Right atrium auricular region (tissue), 2 donors: ENCODE measurements at regions not wholly inside any gene's neighbourhood (a gene's known extent, or its start where the extent isn't known, plus 50 kb on each side); places are given as distances from the start of the nearest gene placed in this dataset.

Experiments
- DNase-seq: peaks from one replicate; pipeline ENCODE4 v3.0.0-alpha.2; 2019; ENCODE audit warnings: low spot score
- H3K27ac ChIP-seq, 2 donors: fragments of 200-600 bp; sonication (generic); 1 replicate in 1 of 2; 2 replicates in 1 of 2; pipeline ENCODE4 v1.5.1; 2016 to 2019
- H3K27me3 ChIP-seq, 2 donors: fragments of 200-600 bp; sonication (generic); one replicate each; pipeline versions ENCODE4 v1.5.1 to v1.6.0; 2017 to 2019
- H3K36me3 ChIP-seq: fragments of 200-600 bp; sonication (generic); one replicate; pipeline ENCODE4 v1.5.1; 2016
- H3K4me1 ChIP-seq, 2 donors: fragments of 200-600 bp; sonication (generic); one replicate each; pipeline versions ENCODE4 v1.5.1 to v1.6.0; 2017 to 2019
- H3K4me3 ChIP-seq, 2 donors: fragments of 200-600 bp; sonication (generic); 1 replicate in 1 of 2; 2 replicates in 1 of 2; pipeline ENCODE4 v1.5.1; 2017 to 2019; ENCODE audit warnings: mild to moderate bottlenecking in 1 of 2, moderate library complexity in 1 of 2
- H3K9me3 ChIP-seq, 2 donors: fragments of 200-600 bp; sonication (generic); one replicate each; pipeline ENCODE4 v1.5.1; 2019
- TF ChIP-seq, protein P1 (sequence below), 2 donors: fragments of 200-600 bp; sonication (generic); IDR thresholded peaks; one replicate each; pipeline ENCODE4 v1.5.1; 2019; ENCODE audit warnings: antibody characterized with exemption in 2 of 2

DNA sequence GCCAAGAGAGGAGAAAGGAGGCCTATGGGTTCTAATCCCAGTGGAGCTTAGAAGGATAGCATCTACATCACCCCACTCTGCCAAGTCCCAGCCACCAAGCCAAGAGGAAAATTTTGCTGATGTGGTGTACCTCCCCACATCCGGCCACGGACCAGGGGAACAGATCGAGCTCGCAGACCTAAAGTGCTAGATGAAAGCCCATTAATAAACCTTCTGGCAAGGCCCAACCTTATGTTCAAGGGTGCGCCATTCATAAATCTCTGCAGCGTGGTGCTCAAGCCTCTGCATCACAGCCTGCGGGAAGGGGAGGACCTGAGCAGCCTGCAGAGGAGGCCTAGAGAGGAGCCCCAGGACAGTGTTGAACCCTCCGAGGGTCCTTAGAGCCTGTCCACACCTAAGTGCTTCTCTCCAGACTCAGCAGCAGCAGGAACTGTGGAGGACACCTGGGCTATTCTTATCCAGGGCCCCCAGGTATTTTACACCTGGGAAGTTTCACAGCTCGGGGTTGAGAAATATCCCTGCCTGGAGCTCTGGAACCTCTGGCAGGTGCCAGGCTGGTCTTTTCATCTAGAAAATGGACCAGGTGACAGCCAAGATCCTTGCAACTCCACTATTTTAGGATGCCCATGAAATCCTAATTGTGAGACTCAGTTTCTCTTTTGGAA, 68.0 kb downstream of the MRPL46 start:
- TF ChIP-seq, protein P1, sequence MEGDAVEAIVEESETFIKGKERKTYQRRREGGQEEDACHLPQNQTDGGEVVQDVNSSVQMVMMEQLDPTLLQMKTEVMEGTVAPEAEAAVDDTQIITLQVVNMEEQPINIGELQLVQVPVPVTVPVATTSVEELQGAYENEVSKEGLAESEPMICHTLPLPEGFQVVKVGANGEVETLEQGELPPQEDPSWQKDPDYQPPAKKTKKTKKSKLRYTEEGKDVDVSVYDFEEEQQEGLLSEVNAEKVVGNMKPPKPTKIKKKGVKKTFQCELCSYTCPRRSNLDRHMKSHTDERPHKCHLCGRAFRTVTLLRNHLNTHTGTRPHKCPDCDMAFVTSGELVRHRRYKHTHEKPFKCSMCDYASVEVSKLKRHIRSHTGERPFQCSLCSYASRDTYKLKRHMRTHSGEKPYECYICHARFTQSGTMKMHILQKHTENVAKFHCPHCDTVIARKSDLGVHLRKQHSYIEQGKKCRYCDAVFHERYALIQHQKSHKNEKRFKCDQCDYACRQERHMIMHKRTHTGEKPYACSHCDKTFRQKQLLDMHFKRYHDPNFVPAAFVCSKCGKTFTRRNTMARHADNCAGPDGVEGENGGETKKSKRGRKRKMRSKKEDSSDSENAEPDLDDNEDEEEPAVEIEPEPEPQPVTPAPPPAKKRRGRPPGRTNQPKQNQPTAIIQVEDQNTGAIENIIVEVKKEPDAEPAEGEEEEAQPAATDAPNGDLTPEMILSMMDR (IDR thresholded peaks at IDR 0.05) = no peak
- no peaks in the 10 kb centered on the region for H3K9me3 ChIP-seq
- H3K36me3 ChIP-seq = no peaks in the 10 kb centered on the region
- no peak overlapping the region for H3K4me3 ChIP-seq
- H3K27me3 ChIP-seq = no peaks in the 10 kb centered on the region
- no peak overlapping the region for H3K27ac ChIP-seq
- DNase-seq = no peak
- H3K4me1 ChIP-seq = peaks cover 0 to 28% of the 10 kb centered on the region in 2 donors

DNA sequence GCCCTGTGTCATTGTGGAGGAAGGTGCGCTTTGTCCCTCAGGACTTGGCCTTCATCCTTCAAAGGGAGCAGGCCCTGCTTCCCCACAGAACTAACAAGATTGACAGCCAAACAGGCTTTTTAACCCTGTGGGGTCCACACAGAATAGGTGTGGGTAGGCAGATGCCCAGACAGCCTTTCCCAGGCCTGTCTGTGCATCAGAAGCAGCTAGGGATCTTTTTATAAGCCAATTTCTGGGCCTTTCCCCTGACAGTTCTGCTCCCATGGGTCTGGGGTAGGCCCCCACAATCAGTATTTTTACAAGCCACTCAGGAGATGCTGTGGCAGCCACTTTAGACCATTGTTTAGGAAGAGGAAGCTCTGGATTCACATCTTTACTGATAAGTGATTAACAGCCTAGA, 69.2 kb downstream of the MRPL46 start:
- H3K36me3 ChIP-seq = no peaks in the 10 kb centered on the region
- DNase-seq = no peak
- no peak overlapping the region for H3K27ac ChIP-seq
- TF ChIP-seq, protein P1 (IDR thresholded peaks at IDR 0.05) = no peak
- no peaks in the 10 kb centered on the region for H3K9me3 ChIP-seq
- H3K4me3 ChIP-seq = no peak overlapping the region
- H3K27me3 ChIP-seq = no peaks in the 10 kb centered on the region
- peaks cover 0 to 24% of the 10 kb centered on the region in 2 donors for H3K4me1 ChIP-seq

DNA sequence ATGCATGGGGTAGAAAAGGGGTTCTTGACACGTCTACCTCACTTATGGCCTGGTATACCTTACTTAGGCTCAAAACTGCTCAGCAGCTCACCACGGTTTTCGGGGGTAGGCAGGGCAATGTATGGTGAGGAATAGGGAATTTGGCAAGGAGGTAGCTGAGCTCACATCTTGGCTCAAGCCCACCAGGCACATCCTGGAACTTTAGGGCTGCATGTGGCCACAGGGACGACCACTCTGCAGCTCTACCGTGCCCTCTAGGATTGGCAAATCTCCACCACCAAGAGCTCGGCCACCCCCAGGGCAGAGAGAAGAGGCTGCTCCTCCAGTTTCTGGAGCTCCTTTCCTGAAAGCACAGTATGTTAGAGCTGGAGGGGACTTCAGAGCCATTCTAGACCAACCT, 69.7 kb downstream of the MRPL46 start:
- DNase-seq = no peak

DNA sequence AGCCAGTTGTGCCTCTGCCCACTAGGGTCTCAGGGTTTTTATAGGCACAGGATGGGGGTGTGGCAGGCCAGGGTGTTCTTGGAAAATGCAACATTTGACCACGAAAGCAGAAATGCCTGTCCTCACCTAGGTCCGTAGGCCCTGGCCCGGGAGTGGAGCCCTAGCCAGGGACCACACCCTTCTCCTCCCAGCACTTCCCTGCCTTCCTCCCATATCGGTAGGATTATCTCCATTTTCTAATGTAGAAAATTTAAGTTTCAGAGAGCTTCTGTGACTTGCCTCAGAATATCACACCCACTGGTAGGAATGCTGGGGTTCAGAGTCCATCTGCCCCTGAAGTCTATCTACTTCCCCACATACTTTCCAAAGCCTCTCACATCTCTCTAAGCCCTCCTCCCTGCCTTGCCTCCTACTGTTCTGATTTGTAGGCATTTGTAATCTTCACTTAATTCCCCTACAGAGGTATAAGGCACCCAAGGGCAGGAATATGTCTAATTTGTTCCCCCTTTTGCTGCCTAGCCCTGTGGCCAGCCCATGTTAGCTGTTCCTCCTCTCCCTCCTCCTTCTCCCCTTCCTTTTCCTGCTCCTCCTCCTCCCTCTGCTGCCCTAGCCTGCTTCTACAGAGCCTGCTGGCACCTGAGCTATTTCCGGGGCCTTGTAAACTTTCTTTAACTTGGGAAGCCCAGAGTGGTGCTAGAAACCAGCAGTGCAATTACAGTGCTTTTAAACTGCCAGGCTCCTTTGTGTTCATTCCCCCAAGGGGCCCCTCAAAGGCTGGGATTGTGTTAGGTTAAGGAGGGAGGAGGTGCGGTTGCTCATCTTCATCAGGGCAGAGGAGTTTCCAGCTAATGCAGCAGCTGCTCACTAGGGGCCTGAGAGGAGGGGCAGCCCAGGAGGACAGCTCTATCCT, 71.1 kb downstream of the MRPL46 start:
- no peak overlapping the region for H3K4me3 ChIP-seq
- no peak overlapping the region for H3K27ac ChIP-seq
- no peak for DNase-seq
- H3K27me3 ChIP-seq = no peaks in the 10 kb centered on the region
- H3K36me3 ChIP-seq = no peaks in the 10 kb centered on the region
- H3K9me3 ChIP-seq = no peaks in the 10 kb centered on the region
- peaks cover 0 to 5% of the 10 kb centered on the region in 2 donors for H3K4me1 ChIP-seq
- TF ChIP-seq, protein P1 (IDR thresholded peaks at IDR 0.05) = no peak

More for the DNA sequence above, 69.7 kb downstream of the MRPL46 start:
- H3K27ac ChIP-seq = no peak overlapping the region
- no peaks in the 10 kb centered on the region for H3K9me3 ChIP-seq
- no peaks in the 10 kb centered on the region for H3K36me3 ChIP-seq
- H3K4me3 ChIP-seq = no peak overlapping the region
- TF ChIP-seq, protein P1 (IDR thresholded peaks at IDR 0.05) = no peak
- peaks cover 0 to 19% of the 10 kb centered on the region in 2 donors for H3K4me1 ChIP-seq
- H3K27me3 ChIP-seq = no peaks in the 10 kb centered on the region

DNA sequence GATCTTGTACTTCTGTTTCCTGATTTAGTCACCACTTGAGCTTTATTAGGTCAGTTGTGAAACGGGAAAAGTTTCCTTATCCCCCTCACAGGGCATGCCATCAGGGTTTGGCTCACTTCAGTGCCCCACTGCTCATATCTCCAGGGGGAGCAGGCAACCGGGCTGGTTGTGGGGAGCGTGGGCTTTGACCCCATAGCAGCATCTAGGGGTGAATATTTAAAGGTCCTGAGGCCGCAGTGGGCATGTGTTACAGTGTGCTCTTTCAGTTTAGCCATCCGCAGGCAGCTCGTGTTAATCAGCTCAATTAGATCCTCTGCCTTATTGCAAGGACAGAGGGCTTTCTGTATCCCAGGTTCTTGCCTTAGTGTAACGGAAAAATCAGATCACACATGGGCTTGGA, 71.9 kb downstream of the MRPL46 start:
- Histone ChIP-seq H3K27me3 (no peaks in the 10 kb centered on the region), H3K4me1 (no peaks in the 10 kb centered on the region), H3K9me3 (no peaks in the 10 kb centered on the region), H3K4me3 (no peak overlapping the region), H3K36me3 (no peaks in the 10 kb centered on the region), H3K27ac (no peak overlapping the region)
- DNase-seq = no peak
- TF ChIP-seq, protein P1 (IDR thresholded peaks at IDR 0.05) = no peak
